ENCODE measurements at regions not wholly inside any gene's neighbourhood (a gene's known extent, or its start where the extent isn't known, plus 50 kb on each side); places are given as distances from the start of the nearest gene placed in this dataset.

- no TSS peak for BruUV-seq (replicated peaks)
- Histone ChIP-seq H3K27ac (ENCODE audit: low read depth, low read length, poor library complexity, severe bottlenecking) (no peak overlapping the region), H3K4me3 (ENCODE audit: low read depth, low read length, poor library complexity, severe bottlenecking) (no peak overlapping the region), H3K27me3 (replicated peaks; ENCODE audit: insufficient read depth, low read depth, low read length, poor library complexity) (no peaks in the 10 kb centered on the region), H3K36me3 (ENCODE audit: insufficient read depth, low read length, poor library complexity, severe bottlenecking) (no peaks in the 10 kb centered on the region), H3K9me3 (ENCODE audit: low read depth, low read length, poor library complexity, severe bottlenecking) (no peaks in the 10 kb centered on the region), H3K4me1 (ENCODE audit: insufficient read depth, low read length, poor library complexity, severe bottlenecking) (no peaks in the 10 kb centered on the region)
- TF ChIP-seq, protein P1, sequence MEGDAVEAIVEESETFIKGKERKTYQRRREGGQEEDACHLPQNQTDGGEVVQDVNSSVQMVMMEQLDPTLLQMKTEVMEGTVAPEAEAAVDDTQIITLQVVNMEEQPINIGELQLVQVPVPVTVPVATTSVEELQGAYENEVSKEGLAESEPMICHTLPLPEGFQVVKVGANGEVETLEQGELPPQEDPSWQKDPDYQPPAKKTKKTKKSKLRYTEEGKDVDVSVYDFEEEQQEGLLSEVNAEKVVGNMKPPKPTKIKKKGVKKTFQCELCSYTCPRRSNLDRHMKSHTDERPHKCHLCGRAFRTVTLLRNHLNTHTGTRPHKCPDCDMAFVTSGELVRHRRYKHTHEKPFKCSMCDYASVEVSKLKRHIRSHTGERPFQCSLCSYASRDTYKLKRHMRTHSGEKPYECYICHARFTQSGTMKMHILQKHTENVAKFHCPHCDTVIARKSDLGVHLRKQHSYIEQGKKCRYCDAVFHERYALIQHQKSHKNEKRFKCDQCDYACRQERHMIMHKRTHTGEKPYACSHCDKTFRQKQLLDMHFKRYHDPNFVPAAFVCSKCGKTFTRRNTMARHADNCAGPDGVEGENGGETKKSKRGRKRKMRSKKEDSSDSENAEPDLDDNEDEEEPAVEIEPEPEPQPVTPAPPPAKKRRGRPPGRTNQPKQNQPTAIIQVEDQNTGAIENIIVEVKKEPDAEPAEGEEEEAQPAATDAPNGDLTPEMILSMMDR (conservative IDR thresholded peaks at IDR 0.05; ENCODE audit: low read depth, low read length): no peak
- no peak for TF ChIP-seq EZH2 (IDR thresholded peaks at IDR 0.05; ENCODE audit: borderline replicate concordance, low read depth, low read length, poor library complexity, severe bottlenecking)
- peak; percentile 23 for DNase-seq (ENCODE audit: low spot score)
- POLR2A ChIA-PET (ENCODE audit: low non-redundant PET): no interaction called here
- CTCF ChIA-PET: no interaction called here
- intact Hi-C loops (cut with micrococcal nuclease; ENCODE audit: unreplicated experiment): no loop called here
These were observed 219.8 kb downstream of the TFAP2A start for GRCh38 chr6:10194816-10195672.

- CTCF ChIA-PET: no interaction called here
- BruUV-seq (replicated peaks): no TSS peak
- Histone ChIP-seq H3K36me3 (ENCODE audit: insufficient read depth, low read length, poor library complexity, severe bottlenecking) (no peaks in the 10 kb centered on the region), H3K4me1 (ENCODE audit: insufficient read depth, low read length, poor library complexity, severe bottlenecking) (no peaks in the 10 kb centered on the region), H3K27me3 (replicated peaks; ENCODE audit: insufficient read depth, low read depth, low read length, poor library complexity) (no peaks in the 10 kb centered on the region), H3K27ac (ENCODE audit: low read depth, low read length, poor library complexity, severe bottlenecking) (no peak overlapping the region), H3K9me3 (ENCODE audit: low read depth, low read length, poor library complexity, severe bottlenecking) (no peaks in the 10 kb centered on the region), H3K4me3 (ENCODE audit: low read depth, low read length, poor library complexity, severe bottlenecking) (no peak overlapping the region)
- POLR2A ChIA-PET (ENCODE audit: low non-redundant PET): no interaction called here
- TF ChIP-seq EZH2 (IDR thresholded peaks at IDR 0.05; ENCODE audit: borderline replicate concordance, low read depth, low read length, poor library complexity, severe bottlenecking): no peak
- TF ChIP-seq, protein P1 (conservative IDR thresholded peaks at IDR 0.05; ENCODE audit: low read depth, low read length): no peak
- DNase-seq (ENCODE audit: low spot score): no peak
- intact Hi-C loops (cut with micrococcal nuclease; ENCODE audit: unreplicated experiment): no loop called here
These were observed 221.6 kb downstream of the TFAP2A start for GRCh38 chr6:10193321-10193720.

GRCh38 chr6:10190042-10190441 is 224.8 kb downstream of the TFAP2A start:
- Histone ChIP-seq H3K27ac (ENCODE audit: low read depth, low read length, poor library complexity, severe bottlenecking) (no peak overlapping the region), H3K36me3 (ENCODE audit: insufficient read depth, low read length, poor library complexity, severe bottlenecking) (no peaks in the 10 kb centered on the region), H3K9me3 (ENCODE audit: low read depth, low read length, poor library complexity, severe bottlenecking) (no peaks in the 10 kb centered on the region), H3K27me3 (replicated peaks; ENCODE audit: insufficient read depth, low read depth, low read length, poor library complexity) (no peaks in the 10 kb centered on the region), H3K4me1 (ENCODE audit: insufficient read depth, low read length, poor library complexity, severe bottlenecking) (no peaks in the 10 kb centered on the region), H3K4me3 (ENCODE audit: low read depth, low read length, poor library complexity, severe bottlenecking) (no peak overlapping the region)
- no TSS peak for BruUV-seq (replicated peaks)
- CTCF ChIA-PET: interaction anchor here (0.5 to 0.6 kb wide), 2 partner anchors 343 to 1340 kb away, joined by 3 read pairs; no protein-coding TSS in a partner anchor
- no peak for TF ChIP-seq EZH2 (IDR thresholded peaks at IDR 0.05; ENCODE audit: borderline replicate concordance, low read depth, low read length, poor library complexity, severe bottlenecking)
- TF ChIP-seq, protein P1 (conservative IDR thresholded peaks at IDR 0.05; ENCODE audit: low read depth, low read length): no peak
- DNase-seq (ENCODE audit: low spot score): peak; percentile 49
- intact Hi-C loops (cut with micrococcal nuclease; ENCODE audit: unreplicated experiment): no loop called here
- POLR2A ChIA-PET (ENCODE audit: low non-redundant PET): no interaction called here

All from A673 (cell line).